ENCODE measurements at regions not wholly inside any gene's neighbourhood (a gene's known extent, or its start where the extent isn't known, plus 50 kb on each side); places are given as distances from the start of the nearest gene placed in this dataset.

- Mint-ChIP-seq H3K27me3 (ENCODE audit: insufficient read depth, low read depth, poor library complexity) (peaks cover 87% of the 10 kb centered on the region), H3K4me1 (peaks cover 55% of the 10 kb centered on the region), H3K4me3 (peak overlapping the region; percentile 70), H3K9me3 (no peaks in the 10 kb centered on the region), H3K36me3 (ENCODE audit: low read depth) (no peaks in the 10 kb centered on the region; the same call in 2 of the 3 replicates), H3K27ac (no peak overlapping the region)
- Histone ChIP-seq H3K4me1 (ENCODE audit: insufficient read depth) (peaks cover 61% of the 10 kb centered on the region), H3F3A (replicated peaks; ENCODE audit: low read depth) (peaks cover 20% of the 10 kb centered on the region; the same call in 1 of the 2 replicates), H3K4me2 (peak overlapping the region; percentile 96), H3K36me3 (ENCODE audit: insufficient read depth) (no peaks in the 10 kb centered on the region), H4K20me1 (replicated peaks; ENCODE audit: insufficient read depth) (peaks cover 16% of the 10 kb centered on the region), H3K9me2 (ENCODE audit: insufficient read depth) (no peaks in the 10 kb centered on the region), H3K27me3 (ENCODE audit: insufficient read depth) (peaks cover 91% of the 10 kb centered on the region), H3K4me3 (peak overlapping the region; percentile 76), H3K79me2 (replicated peaks; ENCODE audit: insufficient read depth) (no peaks in the 10 kb centered on the region), H3K27ac (ENCODE audit: low read depth) (no peak overlapping the region), H2AFZ (0 out of 2 replicates have a peak overlapping the region, but pooled peaks have one; percentile 54)
- DNase-seq (ENCODE audit: low spot score) (peak; percentile 65), ATAC-seq (peak; percentile 9)
- TF ChIP-seq EZH2phosphoT487 (IDR thresholded peaks at IDR 0.05; ENCODE audit: unreplicated experiment) (no peak), ZNF114 (CRISPR knock-in tag; IDR thresholded peaks at IDR 0.05) (no peak), ZNF331 (CRISPR knock-in tag; IDR thresholded peaks at IDR 0.05; ENCODE audit: low read depth) (no peak), ZNF462 (CRISPR knock-in tag; IDR thresholded peaks at IDR 0.05) (no peak), JUNB (IDR thresholded peaks at IDR 0.05; ENCODE audit: unreplicated experiment) (no peak), EZH2 (IDR thresholded peaks at IDR 0.05; ENCODE audit: low read depth, unreplicated experiment) (peak; percentile 87), CREB1 (CRISPR knock-in tag; IDR thresholded peaks at IDR 0.05; ENCODE audit: low read depth) (no peak), CTCF (conservative IDR thresholded peaks at IDR 0.05; ENCODE audit: low read depth in 2 of 2) (no peak)
Measured at GRCh38 chr5:50967563-50968355, 301.3 kb downstream of the PARP8 start.

All from GM23338 (cell line).